Mucosa of descending colon (tissue), 3 donors: ENCODE measurements at regions not wholly inside any gene's neighbourhood (a gene's known extent, or its start where the extent isn't known, plus 50 kb on each side); places are given as distances from the start of the nearest gene placed in this dataset.

ENCODE experiments used
- ATAC-seq: fragments of 200-7000 bp; cut with Tn5 transposase; one replicate; pipeline ENCODE4 v1.9.1; 2020; ENCODE audit warnings: mild to moderate bottlenecking, moderate library complexity
- DNase-seq, 3 donors: peaks; one replicate each; pipeline ENCODE4 v3.0.0-alpha.2; 2020
- H3K36me3 ChIP-seq: fragments of 200-600 bp; one replicate; pipeline ENCODE4 v1.8.0; 2021; ENCODE audit warnings: low read depth, mild to moderate bottlenecking
- H3K4me1 ChIP-seq: fragments of 200-600 bp; one replicate; pipeline ENCODE4 v1.8.0; 2021; ENCODE audit warnings: low read depth, mild to moderate bottlenecking
- H3K4me3 ChIP-seq: fragments of 200-600 bp; one replicate; pipeline ENCODE4 v1.8.0; 2021; ENCODE audit warnings: mild to moderate bottlenecking
- H3K9me3 ChIP-seq: fragments of 200-600 bp; one replicate; pipeline ENCODE4 v1.8.0; 2021; ENCODE audit warnings: mild to moderate bottlenecking
- CTCF ChIP-seq: fragments of 200-600 bp; IDR thresholded peaks from one replicate; pipeline ENCODE4 v1.8.0; 2022; ENCODE audit warnings: antibody characterized with exemption, mild to moderate bottlenecking
- intact Hi-C, 2 donors: fragments of 100-400 bp; cut with DNase I in 1 of 2; cut with micrococcal nuclease in 1 of 2; formaldehyde crosslinking; loops; one replicate each; pipeline versions ENCODE4 v1.11.0 to v1.11.1; 2022; cut with DNase I, micrococcal nuclease
- donor health status: DM: no; HTN: no; CAD: no; lungs with moderate emphysema.
- donor health status: DM: no; HTN: no; CAD: no.
- donor health status: DM: no; HTN: yes; CAD: no.

GRCh38 chr5:3220201-3220600 is 375.4 kb upstream of the IRX1 start:
- peak in 1 of 3 donors; percentile 33 for DNase-seq
- Histone ChIP-seq H3K4me3 (no peak overlapping the region), H3K36me3 (no peaks in the 10 kb centered on the region), H3K9me3 (peaks cover 9% of the 10 kb centered on the region), H3K4me1 (no peaks in the 10 kb centered on the region)
- ATAC-seq = no peak
- no peak for TF ChIP-seq CTCF
- intact Hi-C loops = no loop called here

GRCh38 chr5:3218916-3219650 is 376.5 kb upstream of the IRX1 start:
- intact Hi-C loops = no loop called here
- Histone ChIP-seq H3K36me3 (no peaks in the 10 kb centered on the region), H3K4me1 (no peaks in the 10 kb centered on the region), H3K9me3 (peaks cover 18% of the 10 kb centered on the region), H3K4me3 (no peak overlapping the region)
- TF ChIP-seq CTCF = no peak
- ATAC-seq (no peak), DNase-seq (peak in 1 of 3 donors; percentile 30)

GRCh38 chr5:3217771-3218495 is 377.7 kb upstream of the IRX1 start:
- Histone ChIP-seq H3K4me1 (no peaks in the 10 kb centered on the region), H3K36me3 (no peaks in the 10 kb centered on the region), H3K4me3 (no peak overlapping the region), H3K9me3 (peaks cover 24% of the 10 kb centered on the region)
- intact Hi-C loops = no loop called here
- DNase-seq (peak in 1 of 3 donors; percentile 47), ATAC-seq (no peak)
- TF ChIP-seq CTCF = no peak

GRCh38 chr5:3217114-3217513 is 378.5 kb upstream of the IRX1 start:
- intact Hi-C loops = no loop called here
- TF ChIP-seq CTCF = no peak
- H3K36me3 ChIP-seq = no peaks in the 10 kb centered on the region
- DNase-seq (no peak), ATAC-seq (no peak)
- peaks cover 24% of the 10 kb centered on the region for H3K9me3 ChIP-seq
- H3K4me3 ChIP-seq = no peak overlapping the region
- H3K4me1 ChIP-seq = no peaks in the 10 kb centered on the region

- no peak for ATAC-seq
- no peaks in the 10 kb centered on the region for H3K4me1 ChIP-seq
- intact Hi-C loops = no loop called here
- TF ChIP-seq CTCF = no peak
- H3K9me3 ChIP-seq = peaks cover 22% of the 10 kb centered on the region
- no peak for DNase-seq
- no peaks in the 10 kb centered on the region for H3K36me3 ChIP-seq
- H3K4me3 ChIP-seq = no peak overlapping the region
These were observed 379.2 kb upstream of the IRX1 start for GRCh38 chr5:3216386-3216785.
